HepG2 (cell line): ENCODE measurements at regions not wholly inside any gene's neighbourhood (a gene's known extent, or its start where the extent isn't known, plus 50 kb on each side); places are given as distances from the start of the nearest gene placed in this dataset.

Source experiments
- ARNT ChIP-seq: fragments of 450-650 bp; IDR thresholded peaks from 2 replicates; pipeline ENCODE4 v1.6.1; 2017
- DBP ChIP-seq: sonication (generic); formaldehyde crosslinking; IDR thresholded peaks from 2 replicates; pipeline ENCODE4 v1.4.0; 2020; ENCODE audit warnings: missing genetic modification reagents; ENCODE audit errors: not compliant biosample characterization
- ELF3 ChIP-seq: IDR thresholded peaks from 2 replicates; pipeline ENCODE4 v1.6.1; 2016; ENCODE audit warnings: missing genetic modification reagents, missing compliant biosample characterization
- FIP1L1 ChIP-seq: fragments of 200-400 bp; formaldehyde crosslinking; IDR thresholded peaks from 2 replicates; pipeline ENCODE4 v1.6.1; 2018; ENCODE audit warnings: low read depth, mild to moderate bottlenecking, low read length, moderate library complexity, borderline replicate concordance; ENCODE audit not compliant: insufficient read depth
- HNF4A ChIP-seq: sonication (generic); formaldehyde crosslinking; IDR thresholded peaks from 2 replicates; pipeline ENCODE4 v1.4.0; 2020; ENCODE audit warnings: missing genetic modification reagents
- HNF4G ChIP-seq, 2 experiments: sonication (generic) in 1 of 2; formaldehyde crosslinking in 1 of 2; IDR thresholded peaks; 2 replicates each; pipeline versions ENCODE4 v1.4.0 to v1.6.1; 2011 to 2020; ENCODE audit warnings: borderline replicate concordance in 2 of 2, low read depth in 2 of 2, mild to moderate bottlenecking in 2 of 2, low read length in 1 of 2, missing genetic modification reagents in 1 of 2, moderate library complexity in 1 of 2
- KAT8 ChIP-seq: IDR thresholded peaks from 2 replicates; pipeline ENCODE4 v1.6.1; 2016; ENCODE audit warnings: missing genetic modification reagents, missing compliant biosample characterization
- MAF1 ChIP-seq: sonication (generic); formaldehyde crosslinking; IDR thresholded peaks from 2 replicates; pipeline ENCODE4 v1.5.0; 2020; ENCODE audit warnings: missing genetic modification reagents, borderline replicate concordance
- NR2C2 ChIP-seq: sonication (generic); formaldehyde crosslinking; IDR thresholded peaks from 2 replicates; pipeline ENCODE4 v1.4.0; 2020; ENCODE audit warnings: missing genetic modification reagents, mild to moderate bottlenecking, moderate library complexity, borderline replicate concordance
- RFXANK ChIP-seq: IDR thresholded peaks from 2 replicates; pipeline ENCODE4 v1.6.1; 2016
- TGIF2 ChIP-seq: IDR thresholded peaks from 2 replicates; pipeline ENCODE4 v1.6.1; 2016; ENCODE audit warnings: control low read depth, missing compliant biosample characterization
- ZBTB2 ChIP-seq: sonication (generic); formaldehyde crosslinking; IDR thresholded peaks from 2 replicates; pipeline ENCODE4 v1.8.0; 2022; ENCODE audit warnings: low read depth, missing genetic modification reagents
- ZBTB26 ChIP-seq: IDR thresholded peaks from 2 replicates; pipeline ENCODE4 v1.6.1; 2016; ENCODE audit warnings: missing compliant biosample characterization, missing genetic modification reagents, borderline replicate concordance
- ZNF276 ChIP-seq: sonication (generic); formaldehyde crosslinking; IDR thresholded peaks from 2 replicates; pipeline ENCODE4 v1.4.0; 2020; ENCODE audit warnings: mild to moderate bottlenecking, low read depth, missing genetic modification reagents
- ZNF331 ChIP-seq: sonication (generic); formaldehyde crosslinking; IDR thresholded peaks from 2 replicates; pipeline ENCODE4 v1.4.0; 2020; ENCODE audit warnings: missing genetic modification reagents
- ZNF451 ChIP-seq: sonication (generic); formaldehyde crosslinking; IDR thresholded peaks from 2 replicates; pipeline ENCODE4 v1.5.0; 2020; ENCODE audit warnings: mild to moderate bottlenecking, missing genetic modification reagents
- ZNF512B ChIP-seq: sonication (generic); formaldehyde crosslinking; IDR thresholded peaks from 2 replicates; pipeline ENCODE4 v1.5.1; 2020; ENCODE audit warnings: missing genetic modification reagents, mild to moderate bottlenecking, borderline replicate concordance
- ZNF547 ChIP-seq: sonication (generic); formaldehyde crosslinking; IDR thresholded peaks from 2 replicates; pipeline ENCODE4 v1.5.1; 2020; ENCODE audit warnings: mild to moderate bottlenecking, missing genetic modification reagents
- ZNF550 ChIP-seq: sonication (generic); formaldehyde crosslinking; IDR thresholded peaks from 2 replicates; pipeline ENCODE4 v1.4.0; 2020; ENCODE audit warnings: mild to moderate bottlenecking, missing genetic modification reagents, borderline replicate concordance
- ZNF768 ChIP-seq: sonication (generic); formaldehyde crosslinking; IDR thresholded peaks from 2 replicates; pipeline ENCODE4 v1.4.0; 2020; ENCODE audit warnings: missing genetic modification reagents

- TF ChIP-seq TGIF2 (CRISPR knock-in tag): peak; percentile 92
- TF ChIP-seq NR2C2 (CRISPR knock-in tag): no peak
- 0 out of 2 replicates have a peak, but pooled peaks have one; percentile 33 for TF ChIP-seq ZNF547 (CRISPR knock-in tag)
- no peak for TF ChIP-seq ZNF451 (CRISPR knock-in tag)
- peak; percentile 73; the same call in 1 of the 2 replicates for TF ChIP-seq RFXANK (CRISPR knock-in tag)
- TF ChIP-seq ZNF331 (CRISPR knock-in tag): peak; percentile 95
- TF ChIP-seq ELF3 (CRISPR knock-in tag): peak; percentile 84
- TF ChIP-seq ZNF512B (CRISPR knock-in tag): no peak
- no peak for TF ChIP-seq FIP1L1
- no peak for TF ChIP-seq ARNT
- TF ChIP-seq KAT8 (CRISPR knock-in tag): no peak
- peak; percentile 95 for TF ChIP-seq ZBTB26
- TF ChIP-seq ZNF768: no peak
- TF ChIP-seq HNF4G (IDR thresholded peaks at IDR 0.05; ENCODE audit: borderline replicate concordance, low read depth, low read length): no peak
- no peak for TF ChIP-seq HNF4G (CRISPR knock-in tag; IDR thresholded peaks at IDR 0.05; ENCODE audit: borderline replicate concordance, low read depth)
- TF ChIP-seq MAF1: peak; percentile 94
- TF ChIP-seq DBP: peak; percentile 91
- TF ChIP-seq ZBTB2: no peak
- TF ChIP-seq HNF4A: no peak
- TF ChIP-seq ZNF276: no peak
- TF ChIP-seq ZNF550 (CRISPR knock-in tag): no peak
Measured at GRCh38 chr19:5403968-5404640, 51.1 kb upstream of the ZNRF4 start (continued).
